Gastrocnemius medialis (tissue), 4 donors: ENCODE measurements at regions not wholly inside any gene's neighbourhood (a gene's known extent, or its start where the extent isn't known, plus 50 kb on each side); places are given as distances from the start of the nearest gene placed in this dataset.

Source experiments
- ATAC-seq, 2 donors: fragments of 150-250 bp; one replicate each; pipeline ENCODE4 v1.9.1; 2016
- DNase-seq, 2 donors: peaks; one replicate each; pipeline ENCODE4 v3.0.0-alpha.2; 2019
- H3K27ac ChIP-seq, 4 donors: fragments of 200-600 bp; sonication (generic); 1 replicate in 1 of 4; 2 replicates in 3 of 4; pipeline ENCODE4 v1.5.1; 2016 to 2018; ENCODE audit warnings: mild to moderate bottlenecking in 2 of 4, moderate library complexity in 1 of 4
- H3K27me3 ChIP-seq, 3 donors: fragments of 200-600 bp; sonication (generic) in 2 of 3; 1 replicate in 1 of 3; 2 replicates in 2 of 3; pipeline versions ENCODE4 v1.5.1 to v1.6.0; 2016 to 2019; ENCODE audit warnings: mild to moderate bottlenecking in 1 of 3, moderate library complexity in 1 of 3
- H3K36me3 ChIP-seq, 2 donors: fragments of 200-600 bp; sonication (generic) in 1 of 2; one replicate each; pipeline ENCODE4 v1.5.1; 2017 to 2018
- H3K4me1 ChIP-seq, 2 donors: fragments of 200-600 bp; sonication (generic) in 1 of 2; one replicate each; pipeline ENCODE4 v1.5.1; 2016 to 2017; ENCODE audit warnings: mild to moderate bottlenecking in 2 of 2
- H3K4me3 ChIP-seq, 4 donors: fragments of 200-600 bp; sonication (generic) in 3 of 4; 1 replicate in 1 of 4; 2 replicates in 3 of 4; pipeline ENCODE4 v1.5.1; 2016 to 2019; ENCODE audit warnings: mild to moderate bottlenecking in 2 of 4
- H3K9me3 ChIP-seq, 3 donors: fragments of 200-600 bp; sonication (generic) in 2 of 3; 1 replicate in 1 of 3; 2 replicates in 2 of 3; pipeline ENCODE4 v1.5.1; 2016 to 2019
- POLR2A ChIP-seq, 2 donors: fragments of 450-650 bp; IDR thresholded peaks; one replicate each; pipeline ENCODE4 v1.6.1; 2017; ENCODE audit warnings: antibody characterized with exemption in 2 of 2, mild to moderate bottlenecking in 2 of 2, moderate library complexity in 2 of 2
- in situ Hi-C, 4 donors: fragments of 200-750 bp; cut with MboI; loops; one replicate each; pipeline versions ENCODE4 v1.15.0 to v1.8.0; 2017; ENCODE audit warnings: low sequenced_read_pairs in 4 of 4
- intact Hi-C: fragments of 100-400 bp; cut with DNase I; formaldehyde crosslinking; loops from one replicate; pipeline ENCODE4 v1.15.1; 2023; ENCODE audit warnings: low total_unique reads
- TF ChIP-seq, protein P1 (sequence below), 5 experiments: fragments of 450-650 bp in 3 of 5; fragments of 200-600 bp in 2 of 5; sonication (generic) in 2 of 5; IDR thresholded peaks in 4 of 5; conservative IDR thresholded peaks in 1 of 5; 1 replicate in 4 of 5; 2 replicates in 1 of 5; pipeline ENCODE4 v1.5.1; 2016 to 2019; ENCODE audit warnings: antibody characterized with exemption in 5 of 5, mild to moderate bottlenecking in 3 of 5, moderate library complexity in 3 of 5

DNA sequence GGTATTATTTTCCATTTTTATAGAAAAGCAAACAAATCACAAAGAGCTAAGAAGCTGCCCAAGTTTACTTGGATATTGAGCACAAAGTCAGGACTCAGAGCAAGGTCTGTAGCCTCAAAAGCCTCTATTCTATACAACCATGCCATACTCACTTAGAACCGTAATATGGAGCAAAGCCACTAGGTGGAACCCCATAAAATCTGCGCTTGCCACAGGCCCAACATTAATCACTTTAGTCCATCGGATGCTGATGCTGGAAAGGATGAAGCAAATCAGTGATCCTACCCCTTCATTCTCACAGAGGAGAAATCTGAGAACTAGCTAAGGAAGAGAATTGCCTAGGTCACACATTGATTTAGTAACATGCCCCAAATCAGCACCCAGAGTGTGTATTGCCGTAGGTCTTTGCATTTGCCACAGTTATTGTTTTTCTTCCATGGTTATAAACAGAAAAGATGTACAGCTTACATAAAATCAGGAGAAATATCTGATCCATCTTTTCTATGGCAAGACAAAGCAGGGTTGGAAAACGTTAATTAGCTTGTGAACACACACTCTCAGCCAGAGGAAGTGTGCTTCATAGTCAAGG, 56.7 kb upstream of the RAB38 start:
- no peaks in the 10 kb centered on the region for H3K27me3 ChIP-seq
- DNase-seq (no peak), ATAC-seq (no peak)
- H3K4me3 ChIP-seq, result no peak overlapping the region
- H3K36me3 ChIP-seq, result no peaks in the 10 kb centered on the region
- H3K9me3 ChIP-seq, result no peaks in the 10 kb centered on the region
- intact Hi-C loops, result loop anchor here (1.0 kb wide), 1 partner anchor 312 kb away; no protein-coding TSS in a partner anchor
- no peaks in the 10 kb centered on the region for H3K4me1 ChIP-seq
- no peak overlapping the region for H3K27ac ChIP-seq
- in situ Hi-C loops, result loop anchor here in 2 of 4 donors (5.0 to 10.0 kb wide), 2 partner anchors 303 to 310 kb away; no protein-coding TSS in a partner anchor
- TF ChIP-seq POLR2A (IDR thresholded peaks at IDR 0.05), result no peak
- TF ChIP-seq, protein P1, sequence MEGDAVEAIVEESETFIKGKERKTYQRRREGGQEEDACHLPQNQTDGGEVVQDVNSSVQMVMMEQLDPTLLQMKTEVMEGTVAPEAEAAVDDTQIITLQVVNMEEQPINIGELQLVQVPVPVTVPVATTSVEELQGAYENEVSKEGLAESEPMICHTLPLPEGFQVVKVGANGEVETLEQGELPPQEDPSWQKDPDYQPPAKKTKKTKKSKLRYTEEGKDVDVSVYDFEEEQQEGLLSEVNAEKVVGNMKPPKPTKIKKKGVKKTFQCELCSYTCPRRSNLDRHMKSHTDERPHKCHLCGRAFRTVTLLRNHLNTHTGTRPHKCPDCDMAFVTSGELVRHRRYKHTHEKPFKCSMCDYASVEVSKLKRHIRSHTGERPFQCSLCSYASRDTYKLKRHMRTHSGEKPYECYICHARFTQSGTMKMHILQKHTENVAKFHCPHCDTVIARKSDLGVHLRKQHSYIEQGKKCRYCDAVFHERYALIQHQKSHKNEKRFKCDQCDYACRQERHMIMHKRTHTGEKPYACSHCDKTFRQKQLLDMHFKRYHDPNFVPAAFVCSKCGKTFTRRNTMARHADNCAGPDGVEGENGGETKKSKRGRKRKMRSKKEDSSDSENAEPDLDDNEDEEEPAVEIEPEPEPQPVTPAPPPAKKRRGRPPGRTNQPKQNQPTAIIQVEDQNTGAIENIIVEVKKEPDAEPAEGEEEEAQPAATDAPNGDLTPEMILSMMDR (IDR thresholded peaks at IDR 0.05 in 4 of 5, conservative IDR thresholded peaks at IDR 0.05 in 1 of 5), result peak in 4 of 5 experiments; percentile 24 to 63 (median 46)

DNA sequence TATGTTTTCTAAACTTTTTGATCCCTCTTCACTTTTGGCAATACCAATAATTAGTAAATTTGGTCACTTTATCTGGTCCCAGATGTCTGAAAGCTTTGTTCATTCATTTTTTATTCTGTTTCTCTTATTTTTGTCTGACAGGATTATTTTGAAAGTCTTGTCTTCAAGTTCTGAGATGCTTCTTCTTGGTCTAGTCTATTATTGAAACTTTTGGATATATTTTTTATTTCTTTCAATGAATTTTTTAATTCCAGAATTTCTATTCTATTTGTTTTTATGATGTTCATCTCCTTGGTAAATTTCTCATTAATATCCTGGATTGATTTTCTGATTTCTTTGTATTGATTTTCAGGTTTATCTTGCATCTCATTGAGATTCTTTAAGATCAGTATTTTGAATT, 54.1 kb upstream of the RAB38 start:
- Histone ChIP-seq H3K36me3 (no peaks in the 10 kb centered on the region), H3K27ac (no peak overlapping the region), H3K4me3 (no peak overlapping the region), H3K9me3 (no peaks in the 10 kb centered on the region), H3K27me3 (no peaks in the 10 kb centered on the region), H3K4me1 (no peaks in the 10 kb centered on the region)
- ATAC-seq, result no peak
- DNase-seq, result no peak
- in situ Hi-C loops (no loop called here), intact Hi-C loops (no loop called here)
- no peak for TF ChIP-seq POLR2A (IDR thresholded peaks at IDR 0.05)
- TF ChIP-seq, protein P1 (IDR thresholded peaks at IDR 0.05 in 4 of 5, conservative IDR thresholded peaks at IDR 0.05 in 1 of 5), result no peak
